ENCODE measurements at regions not wholly inside any gene's neighbourhood (a gene's known extent, or its start where the extent isn't known, plus 50 kb on each side); places are given as distances from the start of the nearest gene placed in this dataset.

DNA sequence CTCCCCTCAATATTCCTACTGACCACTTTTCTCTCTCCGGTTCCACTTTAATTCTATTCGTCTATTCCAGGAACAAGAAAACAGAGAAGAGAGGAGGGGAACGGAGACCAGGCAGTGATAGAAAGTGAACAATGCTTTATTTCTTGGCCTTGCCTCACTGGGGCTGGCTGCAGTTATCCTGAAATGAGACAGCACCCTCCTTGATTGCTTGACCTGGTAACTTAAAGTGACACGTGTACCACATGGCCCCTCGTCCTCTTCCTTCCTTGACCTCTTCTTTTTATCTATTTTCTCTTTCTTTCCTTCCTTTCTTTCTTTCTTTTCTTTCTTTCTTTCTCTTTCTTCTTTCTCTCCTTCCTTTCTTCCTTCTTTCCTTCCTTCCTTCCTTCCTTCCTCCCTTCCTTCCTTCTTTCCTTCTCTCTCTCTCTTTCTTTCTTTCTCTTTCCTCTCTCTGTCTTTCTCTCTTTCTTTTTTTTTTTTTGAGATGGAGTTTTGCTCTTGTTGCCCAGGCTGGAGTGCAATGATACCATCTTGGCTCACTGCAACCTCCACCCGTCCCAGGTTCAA lies 52.8 kb upstream of the CLMP start:
- TF ChIP-seq POLR2AphosphoS5 (IDR thresholded peaks at IDR 0.05; ENCODE audit: low read depth, low read length) = no peak
- TF ChIP-seq, protein P1, sequence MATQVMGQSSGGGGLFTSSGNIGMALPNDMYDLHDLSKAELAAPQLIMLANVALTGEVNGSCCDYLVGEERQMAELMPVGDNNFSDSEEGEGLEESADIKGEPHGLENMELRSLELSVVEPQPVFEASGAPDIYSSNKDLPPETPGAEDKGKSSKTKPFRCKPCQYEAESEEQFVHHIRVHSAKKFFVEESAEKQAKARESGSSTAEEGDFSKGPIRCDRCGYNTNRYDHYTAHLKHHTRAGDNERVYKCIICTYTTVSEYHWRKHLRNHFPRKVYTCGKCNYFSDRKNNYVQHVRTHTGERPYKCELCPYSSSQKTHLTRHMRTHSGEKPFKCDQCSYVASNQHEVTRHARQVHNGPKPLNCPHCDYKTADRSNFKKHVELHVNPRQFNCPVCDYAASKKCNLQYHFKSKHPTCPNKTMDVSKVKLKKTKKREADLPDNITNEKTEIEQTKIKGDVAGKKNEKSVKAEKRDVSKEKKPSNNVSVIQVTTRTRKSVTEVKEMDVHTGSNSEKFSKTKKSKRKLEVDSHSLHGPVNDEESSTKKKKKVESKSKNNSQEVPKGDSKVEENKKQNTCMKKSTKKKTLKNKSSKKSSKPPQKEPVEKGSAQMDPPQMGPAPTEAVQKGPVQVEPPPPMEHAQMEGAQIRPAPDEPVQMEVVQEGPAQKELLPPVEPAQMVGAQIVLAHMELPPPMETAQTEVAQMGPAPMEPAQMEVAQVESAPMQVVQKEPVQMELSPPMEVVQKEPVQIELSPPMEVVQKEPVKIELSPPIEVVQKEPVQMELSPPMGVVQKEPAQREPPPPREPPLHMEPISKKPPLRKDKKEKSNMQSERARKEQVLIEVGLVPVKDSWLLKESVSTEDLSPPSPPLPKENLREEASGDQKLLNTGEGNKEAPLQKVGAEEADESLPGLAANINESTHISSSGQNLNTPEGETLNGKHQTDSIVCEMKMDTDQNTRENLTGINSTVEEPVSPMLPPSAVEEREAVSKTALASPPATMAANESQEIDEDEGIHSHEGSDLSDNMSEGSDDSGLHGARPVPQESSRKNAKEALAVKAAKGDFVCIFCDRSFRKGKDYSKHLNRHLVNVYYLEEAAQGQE (IDR thresholded peaks at IDR 0.05; ENCODE audit: insufficient read depth in 1 of 2, low read depth in 2 of 2, low read length in 2 of 2) = no peak
- no peak for TF ChIP-seq SIN3A (IDR thresholded peaks at IDR 0.05; ENCODE audit: borderline replicate concordance, insufficient read depth, low read length)
- no peak for TF ChIP-seq TAF1 (IDR thresholded peaks at IDR 0.05; ENCODE audit: borderline replicate concordance, insufficient read depth, low read length)
- TF ChIP-seq FOXP2 (optimal IDR thresholded peaks at IDR 0.05; ENCODE audit: borderline replicate concordance, extremely low read depth, extremely low read length, insufficient read depth) = no peak

DNA sequence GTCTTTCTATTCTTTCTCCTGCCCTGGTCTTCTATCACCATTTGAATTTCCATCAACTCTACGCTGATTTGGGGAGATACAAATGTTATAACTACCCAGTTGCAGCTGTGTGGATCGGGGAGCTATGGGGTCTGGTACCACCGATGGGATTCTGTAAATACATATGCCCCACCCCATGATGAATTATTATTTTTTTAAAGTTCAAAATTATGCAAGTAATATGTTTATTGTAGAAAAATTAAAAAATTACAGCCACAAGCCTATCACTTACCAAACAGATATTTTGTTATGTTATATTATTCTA lies 52.4 kb upstream of the CLMP start:
- TF ChIP-seq TAF1 (IDR thresholded peaks at IDR 0.05; ENCODE audit: borderline replicate concordance, insufficient read depth, low read length) (no peak), SIN3A (IDR thresholded peaks at IDR 0.05; ENCODE audit: borderline replicate concordance, insufficient read depth, low read length) (no peak), FOXP2 (optimal IDR thresholded peaks at IDR 0.05; ENCODE audit: borderline replicate concordance, extremely low read depth, extremely low read length, insufficient read depth) (no peak), POLR2AphosphoS5 (IDR thresholded peaks at IDR 0.05; ENCODE audit: low read depth, low read length) (no peak)
- TF ChIP-seq, protein P1 (IDR thresholded peaks at IDR 0.05; ENCODE audit: insufficient read depth in 1 of 2, low read depth in 2 of 2, low read length in 2 of 2) = no peak

DNA sequence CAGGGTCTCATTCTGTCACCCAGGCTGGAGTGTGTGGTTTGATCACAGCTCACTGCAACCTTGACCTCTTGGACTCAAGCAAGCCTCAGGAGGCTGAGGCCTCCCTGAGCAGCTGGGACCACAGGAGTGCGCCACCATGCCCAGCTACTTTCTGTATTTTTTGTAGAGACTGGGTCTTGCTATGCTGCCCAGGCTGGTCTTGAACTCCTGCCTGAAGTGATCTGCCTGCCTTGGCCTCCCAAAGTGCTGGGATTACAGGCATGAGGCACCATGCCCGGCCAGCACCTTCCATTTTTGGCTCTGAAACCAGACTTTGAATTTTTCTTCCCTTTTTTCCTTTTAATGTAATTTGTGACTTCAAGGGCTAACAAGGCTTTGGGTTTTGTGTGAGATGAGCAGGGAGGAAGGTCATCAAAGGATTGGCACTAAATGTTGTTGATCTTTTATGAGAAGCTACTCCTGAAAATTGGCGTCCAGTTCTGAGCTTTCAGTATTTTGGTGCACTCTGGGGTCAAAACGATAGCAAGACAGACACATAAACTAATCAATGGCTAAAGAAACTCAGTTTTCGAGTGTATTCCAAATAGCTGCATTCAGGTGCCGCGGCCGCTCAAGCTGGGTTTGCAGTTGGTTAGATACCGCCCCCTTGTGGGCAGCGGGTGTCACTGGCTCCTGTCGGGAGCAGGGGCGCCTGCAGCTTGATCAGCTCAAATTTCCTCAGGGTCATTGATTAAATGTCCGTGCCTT lies 51.9 kb upstream of the CLMP start:
- TF ChIP-seq FOXP2 (optimal IDR thresholded peaks at IDR 0.05; ENCODE audit: borderline replicate concordance, extremely low read depth, extremely low read length, insufficient read depth) (peak; percentile 40), POLR2AphosphoS5 (IDR thresholded peaks at IDR 0.05; ENCODE audit: low read depth, low read length) (no peak), TAF1 (IDR thresholded peaks at IDR 0.05; ENCODE audit: borderline replicate concordance, insufficient read depth, low read length) (no peak), SIN3A (IDR thresholded peaks at IDR 0.05; ENCODE audit: borderline replicate concordance, insufficient read depth, low read length) (no peak)
- TF ChIP-seq, protein P1 (IDR thresholded peaks at IDR 0.05; ENCODE audit: insufficient read depth in 1 of 2, low read depth in 2 of 2, low read length in 2 of 2) = no peak

DNA sequence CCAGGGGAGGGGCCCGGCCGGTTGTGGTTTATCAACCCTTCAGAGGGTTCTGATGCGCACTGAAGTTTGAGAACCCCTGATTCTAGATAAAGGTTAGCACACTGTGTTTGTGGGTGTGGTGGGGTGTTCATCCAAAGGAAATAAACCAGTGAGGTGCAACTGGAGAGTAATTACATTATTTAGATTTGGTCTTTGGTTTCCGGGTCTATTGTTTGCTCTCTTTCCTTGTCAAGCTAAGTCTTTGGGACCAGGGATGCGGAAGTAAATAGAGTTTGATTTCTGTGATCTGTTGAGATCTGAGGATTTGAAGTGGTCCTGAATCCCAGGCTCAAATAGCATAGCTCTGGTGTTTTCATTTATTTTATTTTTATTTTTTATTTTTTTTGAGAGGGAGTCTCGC lies 50.5 kb upstream of the CLMP start:
- TF ChIP-seq SIN3A (IDR thresholded peaks at IDR 0.05; ENCODE audit: borderline replicate concordance, insufficient read depth, low read length) (no peak), FOXP2 (optimal IDR thresholded peaks at IDR 0.05; ENCODE audit: borderline replicate concordance, extremely low read depth, extremely low read length, insufficient read depth) (no peak)
- TF ChIP-seq, protein P1 (IDR thresholded peaks at IDR 0.05; ENCODE audit: insufficient read depth in 1 of 2, low read depth in 2 of 2, low read length in 2 of 2) = no peak

Data from PFSK-1 (cell line).